Calu3 (cell line): ENCODE measurements at regions not wholly inside any gene's neighbourhood (a gene's known extent, or its start where the extent isn't known, plus 50 kb on each side); places are given as distances from the start of the nearest gene placed in this dataset.
"Not testable (repeated sequence)": the region's sequence is repeated elsewhere in the genome, so short reads cannot be mapped to it uniquely, and the experiment has no call there.

Experiments used
- BruUV-seq: library from RNA; stranded (reverse); fragments of 400-500 nt; replicated peaks from 2 replicates; lab custom pipeline; 2021; lab: Mats Ljungman, UMichigan
- CTCF ChIA-PET: fragments of 300-600 bp; sonication (Branson Sonifier 250); formaldehyde crosslinking; loops from one replicate; lab custom pipeline; 2022; ENCODE audit warnings: antibody characterized with exemption; lab: Charles Lee
- DNase-seq: peaks from one replicate; pipeline ENCODE4 v3.0.0; 2022
- H3K27ac Mint-ChIP-seq: one replicate; pipeline ENCODE4 v1.8.0; 2022; ENCODE audit warnings: mixed read lengths; ENCODE audit not compliant: unreplicated experiment
- H3K27me3 Mint-ChIP-seq: one replicate; pipeline ENCODE4 v1.8.0; 2022; ENCODE audit warnings: mixed read lengths; ENCODE audit not compliant: unreplicated experiment
- H3K36me3 Mint-ChIP-seq: one replicate; pipeline ENCODE4 v1.8.0; 2022; ENCODE audit warnings: mild to moderate bottlenecking, moderate library complexity, mixed read lengths; ENCODE audit not compliant: insufficient read depth, unreplicated experiment
- H3K4me1 Mint-ChIP-seq: one replicate; pipeline ENCODE4 v1.8.0; 2022; ENCODE audit warnings: mild to moderate bottlenecking, low read depth, mixed read lengths; ENCODE audit not compliant: unreplicated experiment
- H3K4me3 Mint-ChIP-seq: one replicate; pipeline ENCODE4 v1.8.0; 2022; ENCODE audit warnings: mild to moderate bottlenecking, low read depth, moderate library complexity, mixed read lengths; ENCODE audit not compliant: unreplicated experiment
- H3K9me3 Mint-ChIP-seq: one replicate; pipeline ENCODE4 v1.8.0; 2022; ENCODE audit warnings: low read depth, mixed read lengths; ENCODE audit not compliant: unreplicated experiment
- CTCF ChIP-seq: fragments of 200-600 bp; IDR thresholded peaks from one replicate; pipeline ENCODE4 v1.8.0; 2022; ENCODE audit warnings: antibody characterized with exemption; ENCODE audit not compliant: unreplicated experiment
- intact Hi-C: fragments of 100-400 bp; cut with micrococcal nuclease; formaldehyde crosslinking; loops from one replicate; pipeline ENCODE4 v1.10.0; 2022; ENCODE audit not compliant: unreplicated experiment

- CTCF ChIA-PET, H3K9me3 Mint-ChIP-seq, BruUV-seq, H3K27me3 Mint-ChIP-seq, H3K27ac Mint-ChIP-seq, H3K4me3 Mint-ChIP-seq, intact Hi-C loops, H3K36me3 Mint-ChIP-seq, DNase-seq: not testable (repeated sequence)
- peaks cover 13% of the 10 kb centered on the region for H3K4me1 Mint-ChIP-seq
Measured at GRCh38 chr6:147651-148050, 144.6 kb upstream of the DUSP22 start.

- peaks cover 20% of the 10 kb centered on the region for H3K4me1 Mint-ChIP-seq
- H3K27me3 Mint-ChIP-seq, intact Hi-C loops, H3K27ac Mint-ChIP-seq, H3K4me3 Mint-ChIP-seq, H3K36me3 Mint-ChIP-seq, CTCF ChIA-PET, BruUV-seq, H3K9me3 Mint-ChIP-seq: not testable (repeated sequence)
- peak; percentile 69 for TF ChIP-seq CTCF
- DNase-seq, result peak; percentile 28
Measured at GRCh38 chr6:148051-148984, 144.0 kb upstream of the DUSP22 start.

- H3K9me3 Mint-ChIP-seq, H3K27me3 Mint-ChIP-seq, intact Hi-C loops, CTCF ChIA-PET, DNase-seq, BruUV-seq, H3K4me3 Mint-ChIP-seq, H3K36me3 Mint-ChIP-seq, H3K27ac Mint-ChIP-seq: not testable (repeated sequence)
- peaks cover 33% of the 10 kb centered on the region for H3K4me1 Mint-ChIP-seq
Measured at GRCh38 chr6:150147-150546, 142.1 kb upstream of the DUSP22 start.

GRCh38 chr6:152436-152835 is 139.9 kb upstream of the DUSP22 start:
- H3K4me3 Mint-ChIP-seq, H3K9me3 Mint-ChIP-seq, intact Hi-C loops, BruUV-seq, H3K36me3 Mint-ChIP-seq, H3K27me3 Mint-ChIP-seq, CTCF ChIA-PET, DNase-seq, H3K27ac Mint-ChIP-seq: not testable (repeated sequence)
- peaks cover 46% of the 10 kb centered on the region for H3K4me1 Mint-ChIP-seq

- Mint-ChIP-seq H3K4me1 (peaks cover 46% of the 10 kb centered on the region), H3K4me3 (peak overlapping the region; percentile 26), H3K27ac (peak overlapping the region; percentile 43)
- H3K36me3 Mint-ChIP-seq, intact Hi-C loops, CTCF ChIA-PET, H3K9me3 Mint-ChIP-seq, H3K27me3 Mint-ChIP-seq, DNase-seq, BruUV-seq: not testable (repeated sequence)
Measured at GRCh38 chr6:153026-153425, 139.3 kb upstream of the DUSP22 start.

- H3K9me3 Mint-ChIP-seq, H3K27me3 Mint-ChIP-seq, BruUV-seq, H3K36me3 Mint-ChIP-seq, intact Hi-C loops, DNase-seq, H3K4me3 Mint-ChIP-seq: not testable (repeated sequence)
- H3K27ac Mint-ChIP-seq, result peak overlapping the region; percentile 25
- H3K4me1 Mint-ChIP-seq, result peaks cover 46% of the 10 kb centered on the region
- CTCF ChIA-PET, result interaction anchor here (0.6 kb wide), 1 partner anchor 269 kb away, joined by 4 read pairs; no protein-coding TSS in a partner anchor
Measured at GRCh38 chr6:153867-154266, 138.4 kb upstream of the DUSP22 start.

GRCh38 chr6:154321-155092 is 137.8 kb upstream of the DUSP22 start:
- H3K9me3 Mint-ChIP-seq, DNase-seq: not testable (repeated sequence)
- peak overlapping the region; percentile 25 for H3K27ac Mint-ChIP-seq

More at GRCh38 chr6:154321-155092, 137.8 kb upstream of the DUSP22 start:
- H3K4me1 Mint-ChIP-seq, result peaks cover 46% of the 10 kb centered on the region
- H3K36me3 Mint-ChIP-seq, H3K4me3 Mint-ChIP-seq, intact Hi-C loops, H3K27me3 Mint-ChIP-seq, BruUV-seq: not testable (repeated sequence)
- CTCF ChIA-PET, result interaction anchor here (0.6 kb wide), 1 partner anchor 268 kb away, joined by 4 read pairs; no protein-coding TSS in a partner anchor
